ENCODE measurements at regions not wholly inside any gene's neighbourhood (a gene's known extent, or its start where the extent isn't known, plus 50 kb on each side); places are given as distances from the start of the nearest gene placed in this dataset.

DNA sequence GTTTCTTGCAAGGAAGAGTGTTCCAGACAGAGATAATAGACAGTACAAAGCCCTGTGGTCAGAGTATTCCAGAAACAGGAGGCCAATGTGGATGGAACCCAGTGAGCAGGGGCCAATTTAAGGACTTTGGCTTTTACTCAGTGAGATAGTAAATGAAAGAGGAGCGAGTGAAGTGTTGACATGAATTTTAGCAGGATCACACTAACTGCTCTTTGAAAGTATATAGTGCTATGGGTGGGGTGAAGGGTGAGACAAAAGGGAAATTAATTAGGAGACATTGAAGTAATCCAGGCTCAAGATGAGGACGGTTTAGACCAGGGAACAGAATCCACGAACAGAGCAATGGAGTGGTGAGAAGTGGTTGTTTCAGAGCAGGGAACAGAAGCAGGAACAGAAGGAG is 62.2 kb upstream of the TES start:
- DNase-seq: no peak

DNA sequence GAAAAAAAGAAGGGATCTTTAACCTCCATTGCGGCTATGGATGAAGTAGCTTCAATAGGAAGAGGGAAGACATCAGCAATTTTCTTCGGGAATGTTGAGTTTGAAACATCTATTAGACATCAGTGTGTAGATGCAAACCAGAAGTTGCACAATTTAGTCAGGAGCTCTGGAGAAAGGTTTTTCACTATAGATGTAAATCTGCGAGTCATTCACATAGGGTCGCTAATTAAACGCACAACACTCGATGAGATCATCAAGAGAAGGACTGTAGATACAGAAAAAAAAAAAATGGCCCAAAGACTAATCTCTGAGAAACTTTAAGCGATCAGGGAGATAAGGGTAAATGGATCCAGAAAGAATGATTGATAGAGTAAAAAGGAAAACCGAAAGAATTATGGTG is 61.7 kb upstream of the TES start:
- no peak for DNase-seq

- no peak for DNase-seq
Measured at GRCh38 chr7:116150588-116150987, 59.8 kb upstream of the TES start.

- no peak for DNase-seq
Measured at GRCh38 chr7:116152276-116152675, 58.1 kb upstream of the TES start.

GRCh38 chr7:116153050-116153449 is 57.3 kb upstream of the TES start:
- DNase-seq: no peak

DNA sequence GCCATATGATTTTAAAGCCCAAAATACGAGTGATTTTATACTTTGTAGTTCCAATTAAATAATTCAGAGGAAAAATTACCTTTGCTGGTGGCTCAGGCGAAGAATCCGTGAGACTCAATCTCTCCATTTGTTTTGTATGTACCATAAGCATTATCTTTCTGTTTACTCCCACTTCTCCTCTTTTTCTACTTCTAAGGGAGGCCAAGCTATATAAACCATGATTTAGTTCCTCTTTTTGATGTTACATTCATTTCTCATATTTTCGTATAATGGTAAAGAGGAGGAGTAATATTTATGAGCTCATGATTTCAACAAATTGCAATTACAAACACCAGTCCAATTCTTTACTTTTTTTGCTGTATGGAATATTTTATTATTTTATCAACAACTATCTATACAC is 50.6 kb upstream of the TES start:
- no peak for DNase-seq

Measured in NCI-H82 (cell line).